ENCODE measurements at regions not wholly inside any gene's neighbourhood (a gene's known extent, or its start where the extent isn't known, plus 50 kb on each side); places are given as distances from the start of the nearest gene placed in this dataset.

DNA sequence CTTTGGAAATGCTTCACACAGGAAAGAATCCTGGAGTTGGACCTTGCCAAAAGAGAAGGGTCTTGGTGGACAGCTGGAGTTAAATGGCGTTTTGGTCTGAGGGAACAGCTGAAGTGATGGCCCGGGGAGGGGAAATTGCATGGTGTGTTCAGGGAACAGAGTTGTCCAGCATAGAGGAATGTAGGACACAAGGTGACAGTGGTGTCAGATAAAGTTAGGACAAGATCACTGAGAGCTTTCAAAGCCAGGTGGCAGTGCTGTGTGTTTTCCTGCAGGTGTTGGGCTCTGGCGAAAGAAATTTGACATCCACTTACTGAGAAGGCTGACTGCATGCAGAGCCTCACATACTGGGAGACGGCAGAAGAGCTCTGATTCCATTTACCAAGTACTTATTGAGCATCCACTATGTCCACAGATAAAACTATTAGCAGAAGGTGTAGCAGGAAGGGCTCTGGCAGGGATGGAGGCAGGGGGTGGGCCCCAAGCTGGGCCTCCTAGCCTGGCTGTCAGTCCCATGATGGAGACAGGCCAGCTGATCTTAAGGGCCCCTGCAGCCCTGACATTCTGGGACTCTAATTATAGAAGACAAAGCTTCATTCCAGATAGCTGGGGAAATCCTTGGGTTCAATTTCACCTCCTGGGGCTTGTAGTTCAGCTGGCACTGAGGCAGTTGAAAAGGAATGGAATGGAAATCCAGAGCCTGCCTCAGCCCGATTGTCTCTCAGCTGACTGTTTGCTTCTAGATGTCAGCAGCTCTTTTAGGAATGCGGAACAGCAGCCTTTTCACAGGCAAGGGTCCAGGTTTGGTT lies 150.2 kb upstream of the MAMLD1 start:
- TF ChIP-seq, protein P1, sequence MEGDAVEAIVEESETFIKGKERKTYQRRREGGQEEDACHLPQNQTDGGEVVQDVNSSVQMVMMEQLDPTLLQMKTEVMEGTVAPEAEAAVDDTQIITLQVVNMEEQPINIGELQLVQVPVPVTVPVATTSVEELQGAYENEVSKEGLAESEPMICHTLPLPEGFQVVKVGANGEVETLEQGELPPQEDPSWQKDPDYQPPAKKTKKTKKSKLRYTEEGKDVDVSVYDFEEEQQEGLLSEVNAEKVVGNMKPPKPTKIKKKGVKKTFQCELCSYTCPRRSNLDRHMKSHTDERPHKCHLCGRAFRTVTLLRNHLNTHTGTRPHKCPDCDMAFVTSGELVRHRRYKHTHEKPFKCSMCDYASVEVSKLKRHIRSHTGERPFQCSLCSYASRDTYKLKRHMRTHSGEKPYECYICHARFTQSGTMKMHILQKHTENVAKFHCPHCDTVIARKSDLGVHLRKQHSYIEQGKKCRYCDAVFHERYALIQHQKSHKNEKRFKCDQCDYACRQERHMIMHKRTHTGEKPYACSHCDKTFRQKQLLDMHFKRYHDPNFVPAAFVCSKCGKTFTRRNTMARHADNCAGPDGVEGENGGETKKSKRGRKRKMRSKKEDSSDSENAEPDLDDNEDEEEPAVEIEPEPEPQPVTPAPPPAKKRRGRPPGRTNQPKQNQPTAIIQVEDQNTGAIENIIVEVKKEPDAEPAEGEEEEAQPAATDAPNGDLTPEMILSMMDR (conservative IDR thresholded peaks at IDR 0.05 in 1 of 2, IDR thresholded peaks at IDR 0.05 in 1 of 2; ENCODE audit: extremely low read depth in 1 of 2, insufficient read depth in 1 of 2, low read depth in 1 of 2, low read length in 2 of 2): no peak
- no peak for TF ChIP-seq EZH2 (IDR thresholded peaks at IDR 0.05; ENCODE audit: borderline replicate concordance, low read length)
